ENCODE measurements at regions not wholly inside any gene's neighbourhood (a gene's known extent, or its start where the extent isn't known, plus 50 kb on each side); places are given as distances from the start of the nearest gene placed in this dataset.

DNA sequence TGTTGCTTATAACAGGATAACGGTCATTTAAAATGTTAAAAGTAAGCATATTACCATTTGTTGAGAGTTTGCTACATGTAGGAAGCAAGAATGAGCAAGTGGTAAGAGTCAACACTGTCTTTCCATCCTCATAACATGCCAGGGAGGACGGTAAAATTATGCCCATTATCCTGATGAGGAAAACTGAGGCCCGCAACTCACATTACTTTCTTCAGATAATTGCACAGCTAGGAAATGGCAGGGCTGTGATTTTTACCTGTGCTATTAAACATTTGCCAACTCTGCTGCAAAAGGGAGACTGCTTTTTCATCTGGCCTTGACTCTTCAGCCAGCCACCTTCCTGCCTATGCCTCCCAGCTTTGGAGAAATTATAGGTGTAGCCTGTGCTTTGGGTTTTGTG lies 79.8 kb upstream of the BOD1 start:
- DNase-seq (ENCODE audit: low read depth): no peak
- H3K27me3 ChIP-seq (ENCODE audit: control insufficient read depth, insufficient read depth, low read length): no peaks in the 10 kb centered on the region
- no peaks in the 10 kb centered on the region for H3K36me3 ChIP-seq (ENCODE audit: control insufficient read depth, insufficient read depth, low read length)
- TF ChIP-seq, protein P1, sequence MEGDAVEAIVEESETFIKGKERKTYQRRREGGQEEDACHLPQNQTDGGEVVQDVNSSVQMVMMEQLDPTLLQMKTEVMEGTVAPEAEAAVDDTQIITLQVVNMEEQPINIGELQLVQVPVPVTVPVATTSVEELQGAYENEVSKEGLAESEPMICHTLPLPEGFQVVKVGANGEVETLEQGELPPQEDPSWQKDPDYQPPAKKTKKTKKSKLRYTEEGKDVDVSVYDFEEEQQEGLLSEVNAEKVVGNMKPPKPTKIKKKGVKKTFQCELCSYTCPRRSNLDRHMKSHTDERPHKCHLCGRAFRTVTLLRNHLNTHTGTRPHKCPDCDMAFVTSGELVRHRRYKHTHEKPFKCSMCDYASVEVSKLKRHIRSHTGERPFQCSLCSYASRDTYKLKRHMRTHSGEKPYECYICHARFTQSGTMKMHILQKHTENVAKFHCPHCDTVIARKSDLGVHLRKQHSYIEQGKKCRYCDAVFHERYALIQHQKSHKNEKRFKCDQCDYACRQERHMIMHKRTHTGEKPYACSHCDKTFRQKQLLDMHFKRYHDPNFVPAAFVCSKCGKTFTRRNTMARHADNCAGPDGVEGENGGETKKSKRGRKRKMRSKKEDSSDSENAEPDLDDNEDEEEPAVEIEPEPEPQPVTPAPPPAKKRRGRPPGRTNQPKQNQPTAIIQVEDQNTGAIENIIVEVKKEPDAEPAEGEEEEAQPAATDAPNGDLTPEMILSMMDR (IDR thresholded peaks at IDR 0.05; ENCODE audit: insufficient read depth, low read length, poor library complexity, severe bottlenecking): no peak
- H3K4me3 ChIP-seq (ENCODE audit: low read depth, low read length): no peak overlapping the region

DNA sequence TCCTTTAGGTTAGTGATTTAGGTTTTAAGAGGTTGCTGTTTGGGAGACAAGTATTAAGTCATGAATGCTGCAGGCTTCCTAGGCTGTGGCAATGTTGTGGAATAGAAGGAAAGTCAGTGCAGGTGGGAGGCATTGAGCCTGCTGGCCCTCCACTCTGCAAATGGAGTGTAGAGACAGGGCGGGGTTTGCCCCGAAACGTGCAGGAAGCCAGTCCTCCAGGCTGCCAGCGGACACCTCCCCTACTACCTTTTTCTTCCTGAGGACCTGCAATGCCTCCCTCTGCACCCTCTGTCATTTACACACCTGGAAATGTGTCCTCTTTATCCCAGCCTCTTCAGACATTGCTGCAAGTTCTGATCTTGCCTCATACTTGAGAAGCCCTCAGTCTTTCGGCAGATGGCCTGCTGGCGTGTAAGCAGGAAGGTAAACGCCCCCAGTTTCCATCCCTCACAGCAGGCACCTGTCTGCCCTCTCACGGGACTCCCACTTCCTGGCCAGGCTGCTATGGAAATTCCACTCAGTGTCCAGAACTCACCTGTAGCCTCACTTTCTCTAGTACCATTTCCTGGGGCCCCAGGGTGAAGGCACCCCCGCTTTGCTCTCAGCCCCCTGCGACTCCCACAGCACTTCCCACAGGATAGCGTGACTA lies 81.6 kb upstream of the BOD1 start:
- no peak overlapping the region for H3K4me3 ChIP-seq (ENCODE audit: low read depth, low read length)
- H3K27me3 ChIP-seq (ENCODE audit: control insufficient read depth, insufficient read depth, low read length): no peaks in the 10 kb centered on the region
- no peaks in the 10 kb centered on the region for H3K36me3 ChIP-seq (ENCODE audit: control insufficient read depth, insufficient read depth, low read length)
- TF ChIP-seq, protein P1 (IDR thresholded peaks at IDR 0.05; ENCODE audit: insufficient read depth, low read length, poor library complexity, severe bottlenecking): no peak
- no peak for DNase-seq (ENCODE audit: low read depth)

DNA sequence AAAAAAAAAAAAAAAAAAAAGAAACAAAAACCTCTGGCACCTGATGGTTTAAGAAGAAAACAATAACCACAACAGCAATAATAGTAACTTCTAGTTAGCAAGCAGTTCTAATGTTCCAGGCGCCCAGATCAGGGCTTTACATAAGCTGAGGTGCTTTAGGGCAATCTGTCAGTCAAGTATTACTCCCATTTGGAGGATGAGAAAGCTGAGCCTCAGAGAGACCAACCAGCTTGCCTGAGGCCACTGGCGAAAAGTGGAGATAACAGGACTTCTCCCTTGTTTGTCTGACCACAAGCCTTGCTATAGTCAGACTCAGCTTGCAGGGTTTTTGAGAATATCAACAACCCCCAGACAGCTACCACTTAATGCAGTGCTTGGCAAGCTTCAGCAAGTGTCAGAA lies 83.5 kb upstream of the BOD1 start:
- H3K36me3 ChIP-seq (ENCODE audit: control insufficient read depth, insufficient read depth, low read length): no peaks in the 10 kb centered on the region
- TF ChIP-seq, protein P1 (IDR thresholded peaks at IDR 0.05; ENCODE audit: insufficient read depth, low read length, poor library complexity, severe bottlenecking): no peak
- no peaks in the 10 kb centered on the region for H3K27me3 ChIP-seq (ENCODE audit: control insufficient read depth, insufficient read depth, low read length)
- no peak for DNase-seq (ENCODE audit: low read depth)
- H3K4me3 ChIP-seq (ENCODE audit: low read depth, low read length): no peak overlapping the region

DNA sequence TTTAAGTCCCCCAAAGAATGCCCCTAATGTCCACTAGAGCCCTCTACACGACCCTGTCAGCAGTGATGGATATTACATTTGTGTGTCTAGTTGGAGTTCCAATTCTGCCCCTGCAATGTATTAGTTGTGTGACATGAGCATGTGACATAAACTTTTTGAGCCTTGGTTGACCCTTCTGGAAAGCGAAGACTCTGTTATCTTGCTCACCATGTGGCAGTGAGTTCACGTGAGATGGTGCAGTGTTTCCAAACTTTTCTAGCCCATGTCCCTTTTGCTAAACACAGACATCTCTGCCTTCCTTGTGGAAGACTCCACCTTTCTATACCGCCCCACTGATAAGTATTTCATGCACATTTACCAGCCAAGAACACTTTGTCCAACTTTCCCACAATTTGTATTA lies 87.0 kb upstream of the BOD1 start:
- Histone ChIP-seq H3K27me3 (ENCODE audit: control insufficient read depth, insufficient read depth, low read length) (no peaks in the 10 kb centered on the region), H3K36me3 (ENCODE audit: control insufficient read depth, insufficient read depth, low read length) (no peaks in the 10 kb centered on the region), H3K4me3 (ENCODE audit: low read depth, low read length) (no peak overlapping the region)
- TF ChIP-seq, protein P1 (IDR thresholded peaks at IDR 0.05; ENCODE audit: insufficient read depth, low read length, poor library complexity, severe bottlenecking): no peak
- no peak for DNase-seq (ENCODE audit: low read depth)

GRCh38 chr5:173704615-173705511 lies 88.4 kb upstream of the BOD1 start:
- no peak for DNase-seq (ENCODE audit: low read depth)
- Histone ChIP-seq H3K36me3 (ENCODE audit: control insufficient read depth, insufficient read depth, low read length) (no peaks in the 10 kb centered on the region), H3K4me3 (ENCODE audit: low read depth, low read length) (no peak overlapping the region), H3K27me3 (ENCODE audit: control insufficient read depth, insufficient read depth, low read length) (no peaks in the 10 kb centered on the region)
- TF ChIP-seq, protein P1 (IDR thresholded peaks at IDR 0.05; ENCODE audit: insufficient read depth, low read length, poor library complexity, severe bottlenecking): no peak

Measured in kidney epithelial cell (primary cell).